ENCODE measurements at regions not wholly inside any gene's neighbourhood (a gene's known extent, or its start where the extent isn't known, plus 50 kb on each side); places are given as distances from the start of the nearest gene placed in this dataset.

DNA sequence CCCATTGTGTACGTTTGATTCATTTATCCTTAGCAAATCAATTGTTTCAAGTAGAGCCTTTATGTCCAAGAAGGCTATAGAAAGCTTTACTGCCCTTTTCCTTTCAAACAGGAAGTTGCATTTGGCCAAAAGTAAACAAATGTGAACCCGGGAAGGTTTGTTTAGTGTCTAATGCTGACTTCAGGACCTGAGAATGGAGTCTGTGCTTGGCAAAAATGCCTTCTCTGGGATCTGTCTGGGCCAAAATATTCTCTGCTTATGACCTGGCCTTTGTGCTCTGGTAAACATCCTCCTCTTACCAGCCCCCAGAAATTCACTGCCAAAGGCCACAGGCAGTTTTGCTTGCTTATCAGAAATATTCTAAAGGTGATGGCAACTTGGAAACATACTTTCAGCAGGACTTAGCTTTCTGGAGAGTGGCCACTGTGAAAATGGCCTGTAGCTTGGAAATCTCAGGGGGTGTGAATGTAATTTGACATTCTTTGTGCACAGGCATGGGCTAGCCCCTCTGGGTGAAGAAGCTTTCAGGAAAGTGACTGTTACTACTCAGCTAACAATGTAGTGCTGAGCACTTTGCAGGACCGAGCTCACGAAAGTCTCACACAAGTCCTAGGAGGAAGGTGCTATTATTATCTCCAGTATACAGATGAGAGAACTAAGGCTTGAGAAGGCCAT, 199.5 kb downstream of the PTEN start:
- no peaks in the 10 kb centered on the region for H3K9me3 Mint-ChIP-seq
- H3K27me3 Mint-ChIP-seq (ENCODE audit: low read depth): peaks cover 11% of the 10 kb centered on the region
- no peak for DNase-seq
- peaks cover 63% of the 10 kb centered on the region for H3K4me1 Mint-ChIP-seq (ENCODE audit: low read depth)
- CTCF ChIA-PET: no interaction called here
- no peaks in the 10 kb centered on the region for H3K36me3 Mint-ChIP-seq (ENCODE audit: low read depth)
- H3K4me3 Mint-ChIP-seq: no peak overlapping the region
- intact Hi-C loops (cut with micrococcal nuclease): loop anchor here (10.0 kb wide), 1 partner anchor 692 kb away; no protein-coding TSS in a partner anchor
- no peak overlapping the region for H3K27ac Mint-ChIP-seq

DNA sequence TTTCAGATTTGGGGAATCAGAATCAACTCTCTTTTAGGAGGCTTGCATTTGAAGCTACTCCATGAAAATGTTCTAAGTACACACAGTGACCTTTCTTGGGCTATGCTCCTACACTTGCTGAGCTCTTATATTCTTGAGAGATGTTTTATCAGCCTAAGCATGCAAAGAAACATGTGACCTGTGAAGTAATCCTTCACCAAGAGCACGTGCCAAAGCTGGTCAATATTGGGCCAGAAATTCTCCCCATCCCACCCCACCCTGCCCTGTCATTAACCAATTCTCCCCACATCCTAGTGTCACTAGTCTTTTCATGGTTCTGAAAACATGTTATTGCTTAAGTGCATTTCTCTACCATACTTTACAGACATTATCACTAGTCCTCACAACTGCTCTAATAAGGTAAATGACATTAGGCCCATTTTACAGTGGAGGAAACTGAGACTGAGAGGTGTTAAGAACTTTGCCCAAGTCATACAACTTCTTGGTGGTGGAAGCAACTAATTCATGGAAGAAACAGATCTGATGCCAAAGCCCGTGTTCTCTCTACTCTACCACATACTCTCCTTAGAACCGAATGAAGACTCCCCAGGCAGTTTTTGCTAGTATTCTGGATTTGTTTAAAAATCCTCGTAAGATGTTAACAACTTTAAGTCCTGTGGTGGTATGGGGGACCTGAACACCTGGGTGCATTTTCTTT, 200.6 kb downstream of the PTEN start:
- Mint-ChIP-seq H3K27me3 (ENCODE audit: low read depth) (peaks cover 11% of the 10 kb centered on the region), H3K4me3 (no peak overlapping the region), H3K27ac (no peak overlapping the region), H3K9me3 (no peaks in the 10 kb centered on the region), H3K36me3 (ENCODE audit: low read depth) (no peaks in the 10 kb centered on the region), H3K4me1 (ENCODE audit: low read depth) (peaks cover 63% of the 10 kb centered on the region)
- CTCF ChIA-PET: no interaction called here
- no peak for DNase-seq
- intact Hi-C loops (cut with micrococcal nuclease): loop anchor here (10.0 kb wide), 1 partner anchor 691 kb away; no protein-coding TSS in a partner anchor

DNA sequence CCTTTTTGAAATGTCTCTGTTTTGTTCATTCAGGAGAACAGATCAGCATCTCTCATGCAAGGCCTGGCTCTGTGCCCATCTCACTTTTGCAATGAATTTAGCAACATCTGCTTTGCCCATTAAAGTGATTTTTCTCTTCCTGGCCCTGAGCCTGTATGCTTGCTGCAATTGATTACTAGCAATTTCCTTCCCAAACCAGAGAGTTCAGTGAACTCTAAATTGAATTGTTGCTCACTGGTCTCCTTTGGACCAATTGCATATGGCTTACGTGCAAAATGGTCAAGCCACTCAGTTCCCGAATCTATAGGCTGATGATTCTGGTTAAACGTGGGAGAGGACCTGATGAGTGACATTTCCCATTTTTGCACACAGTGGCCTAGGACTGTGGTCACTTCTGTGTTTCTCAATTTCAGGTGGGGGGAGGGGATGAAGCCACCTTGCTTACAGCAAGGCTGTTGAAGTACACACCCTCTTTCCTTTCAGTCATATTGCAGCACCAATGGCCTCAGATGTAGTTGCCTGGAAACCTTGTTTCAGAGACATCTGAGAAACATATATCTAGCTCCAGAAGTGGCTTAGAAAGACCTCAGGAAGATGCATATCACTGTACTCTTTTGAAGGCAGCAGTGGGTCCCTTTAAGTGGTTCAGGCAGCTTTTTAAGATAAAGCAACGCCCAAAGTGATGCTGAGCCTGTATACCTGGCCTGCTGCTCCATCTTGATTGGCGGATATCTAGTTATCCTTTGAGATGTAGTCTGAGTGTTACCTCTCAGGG, 201.4 kb downstream of the PTEN start:
- Mint-ChIP-seq H3K27ac (no peak overlapping the region), H3K36me3 (ENCODE audit: low read depth) (no peaks in the 10 kb centered on the region), H3K4me1 (ENCODE audit: low read depth) (peaks cover 68% of the 10 kb centered on the region), H3K27me3 (ENCODE audit: low read depth) (peaks cover 11% of the 10 kb centered on the region), H3K9me3 (no peaks in the 10 kb centered on the region), H3K4me3 (no peak overlapping the region)
- peak; percentile 34 for DNase-seq
- CTCF ChIA-PET: no interaction called here
- intact Hi-C loops (cut with micrococcal nuclease): loop anchor here (1.0 to 10.0 kb wide), 6 partner anchors 27 to 690 kb away; no protein-coding TSS in a partner anchor

DNA sequence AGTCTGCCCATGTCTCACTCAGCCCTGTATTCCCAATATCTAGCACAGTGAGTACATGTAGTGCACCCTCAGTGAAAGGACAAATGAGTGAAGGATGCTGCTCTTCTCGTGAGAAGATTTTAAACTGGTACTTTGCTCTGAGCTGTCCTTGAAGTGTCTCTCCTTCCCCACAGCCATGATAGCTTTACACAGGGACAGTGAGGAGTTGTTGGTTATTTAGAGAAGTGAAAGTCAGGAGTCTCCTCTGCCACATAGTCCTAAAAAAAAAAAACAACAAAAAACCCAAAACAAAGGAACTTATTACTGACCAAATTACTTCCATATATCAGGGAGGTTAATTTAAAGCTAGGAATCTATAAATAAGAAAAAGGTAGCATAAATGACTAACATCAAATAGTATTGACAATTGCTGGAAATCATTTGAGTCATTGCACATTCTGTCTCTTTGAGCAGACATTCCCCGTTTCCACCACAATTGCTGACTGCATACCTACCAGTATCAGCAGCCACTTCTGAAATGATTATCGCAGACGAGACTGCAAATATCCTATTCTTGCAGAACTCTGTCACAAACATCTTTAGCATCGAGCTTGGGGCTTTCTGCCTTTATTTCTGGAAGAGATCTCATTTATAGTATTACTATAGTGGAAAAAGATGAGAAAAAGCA, 202.1 kb downstream of the PTEN start:
- DNase-seq: peak; percentile 75
- intact Hi-C loops (cut with micrococcal nuclease): loop anchor here (1.0 to 10.0 kb wide), 6 partner anchors 26 to 689 kb away; no protein-coding TSS in a partner anchor
- Mint-ChIP-seq H3K27me3 (ENCODE audit: low read depth) (peaks cover 11% of the 10 kb centered on the region), H3K36me3 (ENCODE audit: low read depth) (no peaks in the 10 kb centered on the region), H3K27ac (no peak overlapping the region), H3K4me1 (ENCODE audit: low read depth) (peaks cover 62% of the 10 kb centered on the region), H3K9me3 (no peaks in the 10 kb centered on the region), H3K4me3 (no peak overlapping the region)
- CTCF ChIA-PET: interaction anchor here (1.0 to 1.3 kb wide), 3 partner anchors 25 to 48 kb away, joined by 3 to 9 read pairs (median 3); no protein-coding TSS in a partner anchor

DNA sequence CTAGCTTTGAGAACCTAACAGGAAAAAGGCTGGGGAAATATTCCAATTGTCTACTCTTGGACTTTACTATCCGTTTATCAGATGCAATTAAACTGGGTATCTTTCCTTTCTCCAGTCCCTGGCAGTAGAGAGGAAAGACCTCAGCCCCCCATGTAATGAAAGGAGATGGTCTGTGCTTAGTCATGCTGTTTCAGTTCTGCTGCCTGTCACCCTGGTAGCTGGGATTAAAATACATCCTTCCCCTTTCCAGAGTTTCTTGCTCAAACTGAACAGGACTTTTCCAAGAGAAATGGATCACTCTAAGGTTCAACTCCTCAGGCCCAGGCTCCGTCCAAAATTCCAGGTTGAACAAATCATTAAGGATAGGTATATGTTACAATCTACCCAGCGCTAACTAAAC, 202.9 kb downstream of the PTEN start:
- no peaks in the 10 kb centered on the region for H3K9me3 Mint-ChIP-seq
- DNase-seq: no peak
- no peak overlapping the region for H3K27ac Mint-ChIP-seq
- peaks cover 11% of the 10 kb centered on the region for H3K27me3 Mint-ChIP-seq (ENCODE audit: low read depth)
- H3K4me1 Mint-ChIP-seq (ENCODE audit: low read depth): peaks cover 56% of the 10 kb centered on the region
- intact Hi-C loops (cut with micrococcal nuclease): loop anchor here (10.0 kb wide), 1 partner anchor 688 kb away; no protein-coding TSS in a partner anchor
- no peak overlapping the region for H3K4me3 Mint-ChIP-seq
- CTCF ChIA-PET: interaction anchor here (0.6 to 1.3 kb wide), 5 partner anchors 18 to 204 kb away, joined by 3 to 9 read pairs (median 3); no protein-coding TSS in a partner anchor
- no peaks in the 10 kb centered on the region for H3K36me3 Mint-ChIP-seq (ENCODE audit: low read depth)

DNA sequence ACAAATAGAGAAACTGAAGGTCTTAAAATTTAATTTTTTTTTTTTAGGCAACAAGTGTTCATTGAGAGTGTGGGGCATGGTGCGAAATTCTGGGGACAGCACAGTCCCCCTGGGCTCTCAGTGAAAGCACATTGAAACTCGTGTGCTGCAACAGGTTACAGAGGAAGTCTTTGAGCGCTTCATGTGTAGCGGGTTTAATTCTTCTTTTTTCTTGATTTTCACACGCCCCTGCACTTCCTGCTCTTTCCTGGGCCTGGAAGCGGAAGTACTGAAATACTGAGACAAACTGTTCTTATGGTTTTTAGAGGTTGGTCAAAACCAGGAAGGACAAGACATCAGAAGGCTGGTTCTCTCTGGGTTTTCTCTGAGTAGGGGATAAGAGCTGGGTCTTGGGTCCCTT, 203.5 kb downstream of the PTEN start:
- no peak overlapping the region for H3K27ac Mint-ChIP-seq
- H3K4me3 Mint-ChIP-seq: no peak overlapping the region
- DNase-seq: peak; percentile 21
- H3K9me3 Mint-ChIP-seq: no peaks in the 10 kb centered on the region
- CTCF ChIA-PET: interaction anchor here (0.7 to 1.1 kb wide), 2 partner anchors 23 to 205 kb away, joined by 3 to 8 read pairs; no protein-coding TSS in a partner anchor
- H3K36me3 Mint-ChIP-seq (ENCODE audit: low read depth): no peaks in the 10 kb centered on the region
- H3K27me3 Mint-ChIP-seq (ENCODE audit: low read depth): peaks cover 11% of the 10 kb centered on the region
- H3K4me1 Mint-ChIP-seq (ENCODE audit: low read depth): peaks cover 58% of the 10 kb centered on the region
- intact Hi-C loops (cut with micrococcal nuclease): loop anchor here (10.0 kb wide), 1 partner anchor 688 kb away; no protein-coding TSS in a partner anchor

DNA sequence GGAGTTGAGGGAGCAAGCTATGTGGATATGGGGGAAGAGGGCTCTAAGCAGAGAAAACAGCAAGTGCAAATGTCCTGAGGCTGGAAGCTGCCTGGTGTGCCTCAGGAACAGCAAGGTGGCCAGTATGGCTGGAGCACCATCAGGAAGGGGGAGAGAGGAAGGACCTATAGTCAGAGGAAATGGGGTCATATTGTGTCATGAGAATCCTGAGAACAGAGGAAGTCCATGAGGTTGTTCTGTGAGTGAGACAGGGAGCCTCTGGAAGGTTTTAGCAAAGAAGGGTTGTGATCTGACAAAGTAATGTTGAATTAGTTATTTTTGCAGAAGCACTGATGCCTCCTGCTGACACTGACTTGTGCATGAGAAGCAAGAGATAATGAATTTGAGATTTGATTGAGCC, 204.3 kb downstream of the PTEN start:
- H3K27me3 Mint-ChIP-seq (ENCODE audit: low read depth): peaks cover 11% of the 10 kb centered on the region
- no peaks in the 10 kb centered on the region for H3K9me3 Mint-ChIP-seq
- no peaks in the 10 kb centered on the region for H3K36me3 Mint-ChIP-seq (ENCODE audit: low read depth)
- no peak overlapping the region for H3K4me3 Mint-ChIP-seq
- no peak overlapping the region for H3K27ac Mint-ChIP-seq
- DNase-seq: no peak
- intact Hi-C loops (cut with micrococcal nuclease): loop anchor here (10.0 kb wide), 1 partner anchor 687 kb away; no protein-coding TSS in a partner anchor
- CTCF ChIA-PET: interaction anchor here (0.6 to 0.9 kb wide), 2 partner anchors 23 to 533 kb away, joined by 3 read pairs; no protein-coding TSS in a partner anchor
- H3K4me1 Mint-ChIP-seq (ENCODE audit: low read depth): peaks cover 56% of the 10 kb centered on the region

DNA sequence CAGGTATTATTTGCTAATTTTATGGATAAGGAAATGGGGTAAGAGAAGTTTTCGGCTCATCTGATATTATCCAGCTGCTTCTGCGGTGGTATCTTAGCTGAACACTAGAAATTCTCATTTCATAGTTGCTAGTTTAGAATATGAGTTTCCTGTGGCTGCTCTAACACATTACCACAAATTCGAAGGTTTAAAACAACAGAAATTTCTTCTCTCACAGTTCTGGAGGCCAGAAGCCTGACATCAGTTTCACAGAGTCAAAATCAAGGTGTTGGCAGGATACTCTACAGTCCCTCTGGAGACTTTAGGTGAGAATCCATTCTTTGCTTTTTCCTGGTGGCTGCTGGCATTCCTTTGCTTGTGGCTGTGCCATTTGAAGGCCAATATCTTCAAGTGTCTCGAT, 205.9 kb downstream of the PTEN start:
- H3K4me1 Mint-ChIP-seq (ENCODE audit: low read depth): peaks cover 43% of the 10 kb centered on the region
- peaks cover 2% of the 10 kb centered on the region for H3K27me3 Mint-ChIP-seq (ENCODE audit: low read depth)
- H3K4me3 Mint-ChIP-seq: no peak overlapping the region

DNA sequence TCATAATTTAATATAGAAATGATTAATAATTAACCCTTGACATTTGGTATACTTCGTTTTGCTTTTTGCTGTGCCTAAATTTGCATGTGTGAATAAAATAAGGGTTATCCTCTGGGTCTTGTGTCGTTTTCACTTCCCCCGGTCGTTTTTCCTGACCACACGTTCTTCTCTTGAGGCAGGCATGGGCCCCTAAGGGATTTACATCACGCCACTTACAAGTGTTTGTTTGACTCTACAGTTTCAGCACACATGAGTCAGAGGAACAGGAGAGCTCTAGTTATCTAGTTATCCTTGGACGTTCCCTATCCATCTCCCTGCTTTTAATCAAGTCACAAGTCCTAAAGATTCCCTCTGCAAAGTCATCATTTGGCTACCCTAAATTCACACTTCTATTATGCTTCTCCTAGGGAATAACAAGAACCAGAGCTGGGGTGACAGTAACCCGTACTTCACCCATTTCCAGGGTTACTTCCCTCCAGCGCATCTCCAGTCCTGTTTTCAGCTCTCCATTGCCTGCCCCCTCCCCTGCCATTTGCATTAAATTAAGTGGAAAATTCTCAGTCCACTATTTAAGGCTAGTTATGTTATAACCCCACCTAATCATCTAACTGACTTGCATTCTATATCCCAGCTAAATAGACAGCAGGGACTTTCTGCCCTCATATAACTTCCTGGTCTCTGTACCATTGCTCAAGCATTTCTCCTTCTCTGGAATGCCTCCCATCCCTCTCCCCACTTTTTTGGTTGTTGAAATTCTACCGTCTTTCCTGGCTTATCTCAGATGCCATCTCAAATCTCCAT, 206.9 kb downstream of the PTEN start:
- no peaks in the 10 kb centered on the region for H3K36me3 Mint-ChIP-seq (ENCODE audit: low read depth)
- no peak overlapping the region for H3K27ac Mint-ChIP-seq
- peaks cover 33% of the 10 kb centered on the region for H3K4me1 Mint-ChIP-seq (ENCODE audit: low read depth)
- intact Hi-C loops (cut with micrococcal nuclease): no loop called here
- CTCF ChIA-PET: interaction anchor here (0.6 kb wide), 1 partner anchor 673 kb away, joined by 3 read pairs; no protein-coding TSS in a partner anchor
- no peak overlapping the region for H3K4me3 Mint-ChIP-seq
- no peaks in the 10 kb centered on the region for H3K9me3 Mint-ChIP-seq
- DNase-seq: no peak
- H3K27me3 Mint-ChIP-seq (ENCODE audit: low read depth): peaks cover 2% of the 10 kb centered on the region

More for the DNA sequence above, 205.9 kb downstream of the PTEN start:
- Mint-ChIP-seq H3K27ac (no peak overlapping the region), H3K36me3 (ENCODE audit: low read depth) (no peaks in the 10 kb centered on the region), H3K9me3 (no peaks in the 10 kb centered on the region)
- intact Hi-C loops (cut with micrococcal nuclease): loop anchor here (10.0 kb wide), 1 partner anchor 685 kb away; no protein-coding TSS in a partner anchor
- CTCF ChIA-PET: no interaction called here
- no peak for DNase-seq

DNA sequence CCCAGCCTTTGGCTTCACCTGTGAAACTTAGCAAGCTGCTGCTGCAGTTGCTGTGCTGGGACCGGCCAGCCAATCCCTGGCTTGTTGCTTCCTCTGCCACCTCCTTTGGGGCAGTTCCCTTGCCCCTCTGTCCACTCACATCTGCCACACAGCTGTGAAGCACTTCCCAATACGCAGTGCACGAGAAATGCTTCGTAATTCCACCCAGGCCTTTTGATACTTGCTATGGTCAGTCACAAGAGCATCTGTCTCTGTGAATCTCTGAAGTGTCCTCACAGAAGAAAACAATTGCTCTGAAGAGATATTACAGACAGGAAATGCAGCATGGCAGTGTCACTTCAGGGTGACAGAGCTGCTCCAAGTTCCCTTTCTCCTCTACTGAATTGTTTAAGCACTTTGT, 208.5 kb downstream of the PTEN start:
- Mint-ChIP-seq H3K27me3 (ENCODE audit: low read depth) (peaks cover 2% of the 10 kb centered on the region), H3K4me1 (ENCODE audit: low read depth) (peaks cover 20% of the 10 kb centered on the region), H3K36me3 (ENCODE audit: low read depth) (no peaks in the 10 kb centered on the region), H3K27ac (no peak overlapping the region), H3K9me3 (no peaks in the 10 kb centered on the region), H3K4me3 (no peak overlapping the region)
- intact Hi-C loops (cut with micrococcal nuclease): no loop called here
- CTCF ChIA-PET: no interaction called here
- DNase-seq: no peak

DNA sequence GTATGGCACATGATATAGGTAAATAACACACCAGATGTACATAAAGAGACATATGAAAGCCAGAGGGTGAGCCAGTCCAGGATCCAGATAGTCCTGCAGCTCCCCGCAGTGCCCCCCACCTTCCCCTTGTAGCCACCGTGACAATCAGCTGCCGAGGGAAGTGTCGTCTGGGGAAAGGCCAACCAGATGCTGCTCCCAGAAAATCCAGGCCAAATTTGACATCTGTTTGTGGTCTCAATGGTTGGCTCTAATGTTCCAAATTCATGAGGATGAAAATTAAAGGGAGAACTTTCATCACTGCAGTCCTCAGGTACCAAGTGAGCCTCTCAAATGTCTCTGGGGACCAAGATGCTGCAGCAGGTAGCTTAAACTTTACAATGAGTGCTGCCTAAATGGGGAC, 210.3 kb downstream of the PTEN start:
- Mint-ChIP-seq H3K27ac (no peak overlapping the region), H3K27me3 (ENCODE audit: low read depth) (no peaks in the 10 kb centered on the region), H3K36me3 (ENCODE audit: low read depth) (no peaks in the 10 kb centered on the region), H3K4me3 (no peak overlapping the region), H3K9me3 (no peaks in the 10 kb centered on the region), H3K4me1 (ENCODE audit: low read depth) (peaks cover 10% of the 10 kb centered on the region)
- CTCF ChIA-PET: interaction anchor here (0.8 kb wide), 1 partner anchor 318 kb away, joined by 4 read pairs; no protein-coding TSS in a partner anchor
- intact Hi-C loops (cut with micrococcal nuclease): no loop called here
- DNase-seq: no peak
